GM18505 (cell line): ENCODE measurements at regions not wholly inside any gene's neighbourhood (a gene's known extent, or its start where the extent isn't known, plus 50 kb on each side); places are given as distances from the start of the nearest gene placed in this dataset.

ENCODE experiments used
- ATAC-seq: cut with Tn5 transposase; IDR thresholded peaks from one replicate; pipeline ENCODE4 v1.9.1; 2021; ENCODE audit not compliant: unreplicated experiment
- POLR2A ChIP-seq: IDR thresholded peaks from 4 replicates; pipeline ENCODE4 v1.6.1; 2011; ENCODE audit warnings: borderline replicate concordance; ENCODE audit not compliant: insufficient read depth, insufficient read length; ENCODE audit errors: extremely low read depth

GRCh38 chr11:86161336-86161735, 83.2 kb upstream of the EED start:
- no peak for TF ChIP-seq POLR2A
- no peak for ATAC-seq

GRCh38 chr11:86160541-86161149, 83.9 kb upstream of the EED start:
- no peak for TF ChIP-seq POLR2A
- no peak for ATAC-seq

- no peak for TF ChIP-seq POLR2A
- ATAC-seq, result no peak
Observed at GRCh38 chr11:86159581-86159891, 85.0 kb upstream of the EED start.

GRCh38 chr11:86158704-86159580, 85.6 kb upstream of the EED start:
- ATAC-seq, result no peak
- no peak for TF ChIP-seq POLR2A

GRCh38 chr11:86157797-86158378, 86.7 kb upstream of the EED start:
- no peak for TF ChIP-seq POLR2A
- ATAC-seq, result no peak

- no peak for TF ChIP-seq POLR2A
- no peak for ATAC-seq
Observed at GRCh38 chr11:86156397-86156955, 87.6 kb upstream of the PICALM start.

GRCh38 chr11:86155200-86155844, 86.4 kb upstream of the PICALM start:
- ATAC-seq, result no peak
- TF ChIP-seq POLR2A, result no peak

- ATAC-seq, result no peak
- TF ChIP-seq POLR2A, result no peak
Observed at GRCh38 chr11:86153439-86153838, 84.6 kb upstream of the PICALM start.

- TF ChIP-seq POLR2A, result no peak
- no peak for ATAC-seq
Observed at GRCh38 chr11:86152901-86153300, 84.0 kb upstream of the PICALM start.

- TF ChIP-seq POLR2A, result no peak
- no peak for ATAC-seq
Observed at GRCh38 chr11:86152006-86152862, 83.3 kb upstream of the PICALM start.

DNA sequence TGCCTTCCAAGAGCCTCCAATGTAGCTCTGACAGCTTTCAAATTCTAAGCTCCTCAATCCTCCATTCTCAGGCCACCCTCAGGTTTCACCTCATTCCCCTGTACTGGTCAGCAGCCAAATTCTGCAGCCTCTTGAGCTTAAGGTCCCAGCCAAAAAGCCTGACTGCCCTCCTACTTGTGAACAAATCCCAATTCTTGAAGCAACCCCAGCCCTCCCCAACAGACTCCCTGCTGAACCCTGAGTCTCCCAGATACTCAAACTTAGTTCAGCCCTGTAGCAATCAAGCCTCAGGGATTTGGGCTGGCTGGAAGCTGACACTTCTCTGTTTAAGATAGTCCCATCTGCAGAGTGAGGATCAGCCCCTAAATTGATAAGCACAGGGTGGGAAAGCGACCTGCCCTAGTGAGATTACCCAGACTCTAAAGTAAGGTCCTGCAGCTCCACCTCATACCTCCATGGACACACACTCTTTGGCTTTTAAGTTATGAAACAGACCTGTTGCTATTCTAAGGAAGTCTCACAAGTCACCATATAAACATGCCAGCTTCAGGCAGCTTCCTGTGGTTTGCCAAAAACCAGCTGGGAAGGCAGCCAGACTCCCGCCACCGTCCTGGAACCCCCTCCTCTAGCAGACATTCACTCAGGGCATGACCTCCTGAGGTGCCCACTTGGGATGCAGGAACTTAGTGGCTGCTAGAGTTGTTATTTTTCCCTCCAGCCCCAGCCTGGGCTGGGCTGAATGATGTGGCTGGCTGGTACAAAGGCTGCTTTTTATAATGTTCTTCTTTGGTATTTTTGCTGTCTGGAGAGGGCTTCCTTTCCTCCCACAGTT, 82.5 kb upstream of the PICALM start:
- ATAC-seq, result no peak
- TF ChIP-seq POLR2A, result no peak

- ATAC-seq, result no peak
- no peak for TF ChIP-seq POLR2A
Observed at GRCh38 chr11:86150847-86151173, 81.9 kb upstream of the PICALM start.

GRCh38 chr11:86149792-86150191, 80.9 kb upstream of the PICALM start:
- no peak for ATAC-seq
- no peak for TF ChIP-seq POLR2A

- no peak for ATAC-seq
- no peak for TF ChIP-seq POLR2A
Observed at GRCh38 chr11:86148345-86148747, 79.5 kb upstream of the PICALM start.
